DOHH2 (cell line): ENCODE measurements at regions not wholly inside any gene's neighbourhood (a gene's known extent, or its start where the extent isn't known, plus 50 kb on each side); places are given as distances from the start of the nearest gene placed in this dataset.

Experiments used
- EZH2phosphoT487 ChIP-seq: fragments of 200-600 bp; sonication (generic); IDR thresholded peaks from 2 replicates; pipeline ENCODE4 v1.6.1; 2017; ENCODE audit warnings: borderline replicate concordance, mild to moderate bottlenecking, antibody characterized with exemption, low read length, moderate library complexity, mixed read lengths
- TF ChIP-seq, protein P1 (sequence below): fragments of 200-600 bp; sonication (generic); IDR thresholded peaks from one replicate; pipeline ENCODE4 v1.5.1; 2014; ENCODE audit warnings: antibody characterized with exemption, mild to moderate bottlenecking, low read depth, low read length; ENCODE audit not compliant: poor library complexity, severe bottlenecking

DNA sequence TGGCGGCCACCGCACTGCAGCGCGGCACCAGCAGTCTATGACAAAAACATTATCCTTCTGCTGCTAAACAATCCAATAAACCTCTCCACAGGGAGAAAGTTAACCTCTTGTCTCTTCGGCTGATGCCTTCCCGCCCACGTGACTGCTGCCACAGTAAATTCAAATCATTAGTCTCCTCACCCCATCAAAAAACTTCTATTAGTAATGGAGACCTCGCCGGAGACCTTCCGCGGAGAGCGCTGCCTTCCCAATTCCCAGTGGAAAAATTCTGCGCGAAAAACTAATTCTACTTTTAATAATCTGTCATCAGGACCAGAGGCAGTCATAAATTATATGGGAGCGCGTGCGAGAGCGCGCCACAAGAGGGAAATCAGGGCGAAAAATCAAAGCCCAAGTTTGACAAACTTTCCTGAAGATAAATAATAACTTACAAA lies 90.0 kb upstream of the PAX2 start:
- TF ChIP-seq, protein P1, sequence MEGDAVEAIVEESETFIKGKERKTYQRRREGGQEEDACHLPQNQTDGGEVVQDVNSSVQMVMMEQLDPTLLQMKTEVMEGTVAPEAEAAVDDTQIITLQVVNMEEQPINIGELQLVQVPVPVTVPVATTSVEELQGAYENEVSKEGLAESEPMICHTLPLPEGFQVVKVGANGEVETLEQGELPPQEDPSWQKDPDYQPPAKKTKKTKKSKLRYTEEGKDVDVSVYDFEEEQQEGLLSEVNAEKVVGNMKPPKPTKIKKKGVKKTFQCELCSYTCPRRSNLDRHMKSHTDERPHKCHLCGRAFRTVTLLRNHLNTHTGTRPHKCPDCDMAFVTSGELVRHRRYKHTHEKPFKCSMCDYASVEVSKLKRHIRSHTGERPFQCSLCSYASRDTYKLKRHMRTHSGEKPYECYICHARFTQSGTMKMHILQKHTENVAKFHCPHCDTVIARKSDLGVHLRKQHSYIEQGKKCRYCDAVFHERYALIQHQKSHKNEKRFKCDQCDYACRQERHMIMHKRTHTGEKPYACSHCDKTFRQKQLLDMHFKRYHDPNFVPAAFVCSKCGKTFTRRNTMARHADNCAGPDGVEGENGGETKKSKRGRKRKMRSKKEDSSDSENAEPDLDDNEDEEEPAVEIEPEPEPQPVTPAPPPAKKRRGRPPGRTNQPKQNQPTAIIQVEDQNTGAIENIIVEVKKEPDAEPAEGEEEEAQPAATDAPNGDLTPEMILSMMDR, result no peak
- no peak for TF ChIP-seq EZH2phosphoT487
